IMR-90 (cell line): ENCODE measurements at regions not wholly inside any gene's neighbourhood (a gene's known extent, or its start where the extent isn't known, plus 50 kb on each side); places are given as distances from the start of the nearest gene placed in this dataset.

Source experiments
- BHLHE40 ChIP-seq: fragments of 150-350 bp; IDR thresholded peaks from 2 replicates; pipeline ENCODE4 v1.6.1; 2016; ENCODE audit warnings: mild to moderate bottlenecking, low read depth, low read length
- CEBPB ChIP-seq: IDR thresholded peaks from 2 replicates; pipeline ENCODE4 v1.6.1; 2012; ENCODE audit warnings: low read depth, low read length, improper control_type of control experiment
- CHD1 ChIP-seq: IDR thresholded peaks from 2 replicates; pipeline ENCODE4 v1.6.1; 2012; ENCODE audit warnings: low read depth, low read length, improper control_type of control experiment
- CTCF ChIP-seq: conservative IDR thresholded peaks from 2 replicates; pipeline ENCODE4 v1.5.1; 2012; ENCODE audit warnings: mild to moderate bottlenecking, low read depth, low read length, improper control_type of control experiment
- ELK1 ChIP-seq: fragments of 150-350 bp; IDR thresholded peaks from 2 replicates; pipeline ENCODE4 v1.6.1; 2016; ENCODE audit warnings: low read depth, mild to moderate bottlenecking, low read length, moderate library complexity, borderline replicate concordance
- MAFK ChIP-seq: IDR thresholded peaks from 2 replicates; pipeline ENCODE4 v1.6.1; 2012; ENCODE audit warnings: low read depth, low read length, improper control_type of control experiment
- MAZ ChIP-seq: IDR thresholded peaks from 2 replicates; pipeline ENCODE4 v1.6.1; 2012; ENCODE audit warnings: low read depth, mild to moderate bottlenecking, low read length, improper control_type of control experiment, moderate library complexity, borderline replicate concordance
- MXI1 ChIP-seq: IDR thresholded peaks from 2 replicates; pipeline ENCODE4 v1.6.1; 2012; ENCODE audit warnings: low read depth, mild to moderate bottlenecking, low read length, moderate library complexity, borderline replicate concordance
- POLR2A ChIP-seq: IDR thresholded peaks from 2 replicates; pipeline ENCODE4 v1.6.1; 2012; ENCODE audit warnings: mild to moderate bottlenecking, low read depth, low read length
- RAD21 ChIP-seq: IDR thresholded peaks from 2 replicates; pipeline ENCODE4 v1.6.1; 2012; ENCODE audit warnings: low read length, improper control_type of control experiment
- RFX5 ChIP-seq: IDR thresholded peaks from 2 replicates; pipeline ENCODE4 v1.8.0; 2012; ENCODE audit warnings: low read depth, mild to moderate bottlenecking, low read length, moderate library complexity

GRCh38 chrX:35461164-35461563, 337.0 kb upstream of the MAGEB16 start:
- TF ChIP-seq POLR2A, result no peak
- no peak for TF ChIP-seq CTCF
- TF ChIP-seq CHD1, result no peak
- TF ChIP-seq RAD21, result no peak
- no peak for TF ChIP-seq RFX5
- no peak for TF ChIP-seq BHLHE40
- no peak for TF ChIP-seq MAZ
- no peak for TF ChIP-seq MXI1
- no peak for TF ChIP-seq MAFK
- no peak for TF ChIP-seq ELK1
- TF ChIP-seq CEBPB, result no peak
